Aorta (tissue), 5 donors: ENCODE measurements at regions not wholly inside any gene's neighbourhood (a gene's known extent, or its start where the extent isn't known, plus 50 kb on each side); places are given as distances from the start of the nearest gene placed in this dataset.

Experiments
- ATAC-seq: fragments of 200-7000 bp; cut with Tn5 transposase; one replicate; pipeline ENCODE4 v1.9.1; 2022; ENCODE audit warnings: moderate library complexity; ENCODE audit not compliant: low FRiP score
- DNase-seq, 2 donors: peaks; one replicate each; pipeline ENCODE4 v3.0.0-alpha.2; 2020
- H3K27ac ChIP-seq, 2 donors: one replicate each; pipeline ENCODE4 v1.5.1; 2013; ENCODE audit warnings: low read length in 2 of 2, mild to moderate bottlenecking in 2 of 2, moderate library complexity in 2 of 2, control low read depth in 1 of 2, inconsistent platforms in 1 of 2, low read depth in 1 of 2
- H3K27me3 ChIP-seq, 2 donors: one replicate each; pipeline ENCODE4 v1.6.1; 2013; ENCODE audit warnings: control low read depth in 1 of 2, low read length in 1 of 2, mild to moderate bottlenecking in 1 of 2, moderate library complexity in 1 of 2; ENCODE audit not compliant: insufficient read depth in 2 of 2, control insufficient read depth in 1 of 2
- H3K36me3 ChIP-seq, 2 donors: one replicate each; pipeline ENCODE4 v1.6.1; 2013; ENCODE audit warnings: control low read depth in 1 of 2, low read length in 1 of 2, mild to moderate bottlenecking in 1 of 2; ENCODE audit not compliant: insufficient read depth in 2 of 2, control insufficient read depth in 1 of 2
- H3K4me1 ChIP-seq, 2 donors: one replicate each; pipeline ENCODE4 v1.6.1; 2013; ENCODE audit warnings: low read length in 2 of 2, control low read depth in 1 of 2, mild to moderate bottlenecking in 1 of 2, moderate library complexity in 1 of 2; ENCODE audit not compliant: insufficient read depth in 2 of 2, control insufficient read depth in 1 of 2
- H3K4me3 ChIP-seq, 2 donors: one replicate each; pipeline ENCODE4 v1.5.1; 2013; ENCODE audit warnings: low read length in 2 of 2, control low read depth in 1 of 2, mild to moderate bottlenecking in 1 of 2
- H3K9me3 ChIP-seq: one replicate; pipeline ENCODE4 v1.6.1; 2013; ENCODE audit warnings: mild to moderate bottlenecking, low read length; ENCODE audit not compliant: control insufficient read depth
- WGBS, 2 donors: extraction: QIAGEN DNeasy Blood & Tissue Kit; methylation state at CpG; one replicate each; pipeline ENCODE4 v1.1.7; 2013; 5-methylcytosine and 5-hydroxymethylcytosine counted together
- intact Hi-C, 2 donors: fragments of 100-400 bp; cut with DNase I; formaldehyde crosslinking; loops; one replicate each; pipeline versions ENCODE4 v1.14.2 to v1.15.0; 2022
- donor health status: healthy with polysubstance abuse.
- donor health status: Bipolar disorder and iron deficiency.
- donor health status: DM: no; HTN: no; CAD: no.
- donor health status: DM: no; HTN: no; CAD: no.
- donor health status: DM: yes; HTN: yes; CAD: no.

- no peak for DNase-seq
- no peaks in the 10 kb centered on the region for H3K36me3 ChIP-seq
- H3K9me3 ChIP-seq: no peaks in the 10 kb centered on the region
- H3K4me1 ChIP-seq: no peaks in the 10 kb centered on the region
- H3K27me3 ChIP-seq: no peaks in the 10 kb centered on the region
- no peak for ATAC-seq
- no peak overlapping the region for H3K27ac ChIP-seq
- H3K4me3 ChIP-seq: no peak overlapping the region
- intact Hi-C loops: no loop called here
Measured at GRCh38 chr17:55655777-55656176, 66.9 kb downstream of the TMEM100 start.

DNA sequence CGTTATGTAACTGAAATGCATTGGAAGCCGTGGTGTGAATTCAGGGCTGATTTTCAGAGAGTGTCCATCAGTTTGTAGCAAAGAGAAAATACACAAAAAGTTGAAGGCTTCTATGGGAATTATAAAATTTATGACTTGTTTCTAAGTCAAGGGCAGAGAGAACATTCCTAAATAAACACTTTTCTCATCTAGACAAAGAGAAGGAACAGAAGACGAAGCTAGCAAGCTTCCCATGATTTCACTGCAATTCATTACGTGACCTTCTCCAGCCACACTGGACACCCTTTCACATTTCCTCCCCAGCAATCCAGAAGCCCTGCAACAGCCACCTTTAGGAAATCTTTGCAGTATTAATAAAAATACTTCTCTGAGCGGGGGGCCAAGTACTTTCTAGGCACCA lies 67.8 kb downstream of the TMEM100 start:
- H3K27me3 ChIP-seq: no peaks in the 10 kb centered on the region
- ATAC-seq: peak; percentile 38
- H3K9me3 ChIP-seq: no peaks in the 10 kb centered on the region
- H3K4me1 ChIP-seq: no peaks in the 10 kb centered on the region
- WGBS, 2 donors: 28 to 39% methylated on average over 5 of the region's 5 CpGs
- H3K4me3 ChIP-seq: no peak overlapping the region
- H3K27ac ChIP-seq: no peak overlapping the region
- no peaks in the 10 kb centered on the region for H3K36me3 ChIP-seq
- intact Hi-C loops: no loop called here
- no peak for DNase-seq

DNA sequence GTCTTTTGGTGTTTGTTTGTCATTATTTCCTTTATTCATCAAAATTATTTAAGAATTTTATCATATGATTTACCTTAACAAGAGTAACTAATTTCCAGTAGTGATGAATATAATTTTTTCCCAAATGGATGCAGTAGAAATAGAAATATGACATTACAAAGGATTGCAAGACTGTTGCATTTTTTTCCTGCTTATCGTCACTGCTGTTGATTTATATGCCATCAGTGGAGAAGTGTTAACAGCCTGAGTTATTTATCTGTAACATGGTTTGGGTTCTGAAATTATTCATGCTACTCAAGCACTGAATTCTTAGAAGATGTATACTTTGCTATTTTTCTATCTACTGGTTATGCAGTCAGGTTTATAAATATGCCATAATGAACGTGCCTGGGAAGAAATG lies 68.6 kb downstream of the TMEM100 start:
- Histone ChIP-seq H3K4me3 (no peak overlapping the region), H3K36me3 (no peaks in the 10 kb centered on the region), H3K9me3 (no peaks in the 10 kb centered on the region), H3K4me1 (no peaks in the 10 kb centered on the region), H3K27ac (no peak overlapping the region), H3K27me3 (no peaks in the 10 kb centered on the region)
- ATAC-seq (no peak), DNase-seq (no peak)
- intact Hi-C loops: no loop called here
- WGBS, 2 donors: 17 to 29% methylated on average over 2 of the region's 2 CpGs

DNA sequence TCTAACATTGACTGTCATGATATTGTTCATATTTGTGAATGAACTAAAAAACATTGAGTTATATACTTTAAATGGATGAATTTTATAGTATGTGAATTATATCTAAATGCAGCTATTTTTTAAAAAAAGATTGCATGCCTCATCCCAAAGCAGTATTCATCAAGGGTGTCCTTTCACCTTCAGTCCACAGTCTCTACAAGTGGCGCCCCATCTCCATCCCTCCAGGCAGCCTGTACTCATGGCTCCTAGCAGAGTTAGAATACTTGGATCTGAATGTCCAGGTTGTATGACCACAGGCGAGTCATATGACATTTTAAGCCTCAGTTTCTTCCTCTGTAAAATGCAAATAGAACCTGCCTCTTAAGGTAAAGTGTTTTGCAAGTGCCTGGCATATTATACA lies 69.8 kb downstream of the TMEM100 start:
- Histone ChIP-seq H3K4me3 (no peak overlapping the region), H3K36me3 (no peaks in the 10 kb centered on the region), H3K9me3 (no peaks in the 10 kb centered on the region), H3K27ac (no peak overlapping the region), H3K27me3 (no peaks in the 10 kb centered on the region), H3K4me1 (no peaks in the 10 kb centered on the region)
- no peak for DNase-seq
- ATAC-seq: no peak
- 78 to 94% methylated on average over 2 of the region's 2 CpGs for WGBS, 2 donors
- intact Hi-C loops: no loop called here

GRCh38 chr17:55652114-55652823 lies 70.4 kb downstream of the TMEM100 start:
- intact Hi-C loops: no loop called here
- H3K4me3 ChIP-seq: no peak overlapping the region
- no peaks in the 10 kb centered on the region for H3K4me1 ChIP-seq
- no peaks in the 10 kb centered on the region for H3K36me3 ChIP-seq
- 35 to 63% methylated on average over 2 of the region's 2 CpGs for WGBS, 2 donors
- no peaks in the 10 kb centered on the region for H3K27me3 ChIP-seq
- ATAC-seq (no peak), DNase-seq (no peak)
- H3K9me3 ChIP-seq: no peaks in the 10 kb centered on the region
- H3K27ac ChIP-seq: no peak overlapping the region

DNA sequence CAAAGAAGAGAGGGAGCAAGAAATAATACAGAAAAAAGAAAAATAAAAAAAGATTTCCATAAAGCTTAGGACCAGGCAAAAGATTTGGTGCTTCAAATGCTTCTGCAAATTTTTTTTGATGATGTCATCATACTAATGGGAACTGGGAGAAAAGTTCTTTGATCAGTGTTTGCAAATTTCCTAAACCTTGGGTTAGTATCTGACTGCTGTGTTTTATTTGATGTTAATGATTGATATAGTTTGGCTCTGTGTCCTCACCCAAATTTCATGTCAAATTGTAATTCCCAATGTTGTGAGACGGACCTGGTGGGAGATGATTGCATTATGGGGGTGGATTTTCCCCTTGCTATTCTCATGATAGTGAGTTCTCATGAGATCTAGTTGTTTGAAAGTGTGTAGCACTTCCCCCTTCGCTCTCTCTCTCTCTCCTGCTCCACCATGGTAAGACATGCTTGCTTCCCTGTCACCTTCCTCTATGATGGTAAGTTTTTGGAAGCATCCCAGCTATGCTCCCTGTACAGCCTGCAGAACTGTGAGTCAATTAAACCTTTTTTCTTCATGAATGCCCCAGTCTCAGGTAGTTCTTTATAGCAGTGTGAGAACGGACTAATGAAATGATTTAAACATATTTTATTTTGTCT lies 72.6 kb downstream of the TMEM100 start:
- H3K4me1 ChIP-seq: no peaks in the 10 kb centered on the region
- H3K36me3 ChIP-seq: no peaks in the 10 kb centered on the region
- H3K27me3 ChIP-seq: no peaks in the 10 kb centered on the region
- no peak overlapping the region for H3K4me3 ChIP-seq
- 83 to 86% methylated on average over 3 of the region's 3 CpGs for WGBS, 2 donors
- ATAC-seq (no peak), DNase-seq (no peak)
- no peak overlapping the region for H3K27ac ChIP-seq
- intact Hi-C loops: no loop called here
- no peaks in the 10 kb centered on the region for H3K9me3 ChIP-seq

- Histone ChIP-seq H3K4me3 (no peak overlapping the region), H3K9me3 (no peaks in the 10 kb centered on the region), H3K27ac (no peak overlapping the region), H3K27me3 (peaks cover 0 to 3% of the 10 kb centered on the region in 2 donors), H3K36me3 (no peaks in the 10 kb centered on the region), H3K4me1 (no peaks in the 10 kb centered on the region)
- DNase-seq (no peak), ATAC-seq (no peak)
- intact Hi-C loops: no loop called here
- 52 to 60% methylated on average over 2 of the region's 2 CpGs for WGBS, 2 donors
Measured at GRCh38 chr17:55648086-55648485, 74.6 kb downstream of the TMEM100 start.

GRCh38 chr17:55645361-55645760 lies 77.3 kb downstream of the TMEM100 start:
- Histone ChIP-seq H3K27ac (no peak overlapping the region), H3K36me3 (no peaks in the 10 kb centered on the region), H3K9me3 (no peaks in the 10 kb centered on the region), H3K4me3 (no peak overlapping the region), H3K27me3 (peaks cover 0 to 3% of the 10 kb centered on the region in 2 donors), H3K4me1 (no peaks in the 10 kb centered on the region)
- DNase-seq (no peak), ATAC-seq (no peak)
- intact Hi-C loops: no loop called here
- WGBS, 2 donors: 93 to 95% methylated on average over 2 of the region's 2 CpGs

GRCh38 chr17:55644346-55644745 lies 78.3 kb downstream of the TMEM100 start:
- ATAC-seq (no peak), DNase-seq (no peak)
- H3K4me3 ChIP-seq: no peak overlapping the region
- 86% methylated on average over 5 of the region's 5 CpGs for WGBS, 2 donors
- H3K36me3 ChIP-seq: no peaks in the 10 kb centered on the region
- H3K9me3 ChIP-seq: no peaks in the 10 kb centered on the region
- no peak overlapping the region for H3K27ac ChIP-seq
- no peaks in the 10 kb centered on the region for H3K4me1 ChIP-seq
- H3K27me3 ChIP-seq: peaks cover 0 to 3% of the 10 kb centered on the region in 2 donors
- intact Hi-C loops: no loop called here
